ENCODE measurements at regions not wholly inside any gene's neighbourhood (a gene's known extent, or its start where the extent isn't known, plus 50 kb on each side); places are given as distances from the start of the nearest gene placed in this dataset.

- TF ChIP-seq CTCF (IDR thresholded peaks at IDR 0.05; ENCODE audit: poor library complexity), result no peak
- no peak for TF ChIP-seq EZH2 (IDR thresholded peaks at IDR 0.05; ENCODE audit: borderline replicate concordance)
- TF ChIP-seq EZH2phosphoT487 (IDR thresholded peaks at IDR 0.05; ENCODE audit: low read depth, severe bottlenecking, unreplicated experiment), result no peak
These were observed 59.3 kb upstream of the GPCPD1 start for GRCh38 chr20:5670036-5670536.
